Heart right ventricle (tissue), 16 donors: ENCODE measurements at regions not wholly inside any gene's neighbourhood (a gene's known extent, or its start where the extent isn't known, plus 50 kb on each side); places are given as distances from the start of the nearest gene placed in this dataset.

ENCODE experiments used
- ATAC-seq, 8 donors: fragments of 200-7000 bp; cut with Tn5 transposase; one replicate each; pipeline ENCODE4 v1.9.1; 2020; ENCODE audit warnings: mild to moderate bottlenecking in 8 of 8, moderate library complexity in 8 of 8, moderate number of reproducible peaks in 1 of 8
- DNase-seq, 2 donors: peaks; one replicate each; pipeline ENCODE4 v3.0.0-alpha.2; 2020
- H3K27ac ChIP-seq, 10 donors: fragments of 200-600 bp; sonication (generic) in 2 of 10; one replicate each; pipeline versions ENCODE4 v1.5.0 to v1.8.0; 2020 to 2022; ENCODE audit warnings: mild to moderate bottlenecking in 3 of 10
- H3K27me3 ChIP-seq, 7 donors: fragments of 200-600 bp; one replicate each; pipeline ENCODE4 v1.8.0; 2021 to 2022; ENCODE audit warnings: mild to moderate bottlenecking in 2 of 7
- H3K36me3 ChIP-seq, 9 donors: fragments of 200-600 bp; sonication (generic) in 1 of 9; one replicate each; pipeline versions ENCODE4 v1.5.0 to v1.8.0; 2020 to 2022; ENCODE audit warnings: mild to moderate bottlenecking in 2 of 9
- H3K4me1 ChIP-seq, 9 donors: fragments of 200-600 bp; sonication (generic) in 1 of 9; one replicate each; pipeline versions ENCODE4 v1.5.0 to v1.8.0; 2020 to 2022; ENCODE audit warnings: mild to moderate bottlenecking in 4 of 9
- H3K4me3 ChIP-seq, 10 donors: fragments of 200-600 bp; sonication (generic) in 2 of 10; one replicate each; pipeline versions ENCODE4 v1.5.0 to v1.8.0; 2020 to 2022; ENCODE audit warnings: mild to moderate bottlenecking in 7 of 10, moderate library complexity in 2 of 10
- H3K9me3 ChIP-seq, 11 donors: fragments of 200-600 bp in 10 of 11; sonication (generic) in 2 of 11; one replicate each; pipeline versions ENCODE4 v1.5.0 to v1.8.0; 2013 to 2022; ENCODE audit warnings: mild to moderate bottlenecking in 2 of 11, control low read depth in 1 of 11, moderate library complexity in 1 of 11
- CTCF ChIP-seq, 9 donors: fragments of 200-600 bp; sonication (generic) in 2 of 9; IDR thresholded peaks; one replicate each; pipeline versions ENCODE4 v1.5.0 to v1.8.0; 2021 to 2022; ENCODE audit warnings: antibody characterized with exemption in 9 of 9, mild to moderate bottlenecking in 5 of 9, moderate library complexity in 1 of 9
- WGBS, 2 donors: extraction: QIAGEN DNeasy Blood & Tissue Kit; methylation state at CpG; one replicate each; pipeline ENCODE4 v1.1.7; 2013; ENCODE audit warnings: inconsistent platforms in 1 of 2; 5-methylcytosine and 5-hydroxymethylcytosine counted together
- intact Hi-C, 10 donors: fragments of 100-400 bp; cut with DNase I; formaldehyde crosslinking; loops; one replicate each; pipeline versions ENCODE4 v1.11.1 to v1.14.2; 2022
- donor health status: Arrhythmogenic right ventricular cardiomyopathy.
- donor health status: ischemic (EF 13 %, LVEDD 7.1; RV severe dilation, severe dysfunction).
- donor health status: healthy with polysubstance abuse.
- donor health status: DM: no; HTN: yes; CAD: no.
- donor health status: DM: no; HTN: no; CAD: no.
- donor health status: ischemic (EF 25% LVEDD 6.9; RV normal size, moderate dysfunction).
- donor health status: ischemic (EF 25% LVEDD 5.7; RV mildly dilated, moderate dysfunction).
- donor health status: healthy.
- donor health status: DM: yes; HTN: yes; CAD: no.
- donor health status: Ischemic cardiomyopathy.
- donor health status: ischemic (EF 35%, LVEDD 5.7; RV mildly dilated, moderate dysfunction).
- donor health status: nonischemic (EF 11% LVEDD 7.7; RV severe dilation, severe dysfunction).
- donor health status: DM: yes; HTN: yes; CAD: no.
- donor health status: PGD.
- donor health status: ischemic (EF 29% LVEDD 5.4; RV normal size, mild dysfunction).
- donor health status: nonischemic (EF 23%, LVEDD 6.1; RV moderate dilation, normal function).

GRCh38 chr2:133863106-133863800, 295.0 kb upstream of the NCKAP5 start:
- H3K4me3 ChIP-seq: no peak overlapping the region
- no peaks in the 10 kb centered on the region for H3K36me3 ChIP-seq
- no peaks in the 10 kb centered on the region for H3K4me1 ChIP-seq
- no peaks in the 10 kb centered on the region for H3K9me3 ChIP-seq
- no peak overlapping the region for H3K27ac ChIP-seq
- TF ChIP-seq CTCF (IDR thresholded peaks at IDR 0.05): no peak
- DNase-seq: no peak
- intact Hi-C loops: no loop called here
- WGBS, 2 donors: 90 to 91% methylated on average over 8 of the region's 8 CpGs
- no peak for ATAC-seq
- H3K27me3 ChIP-seq: peaks cover 0 to 10% (median 0%) of the 10 kb centered on the region in 7 donors

- Histone ChIP-seq H3K4me3 (no peak overlapping the region), H3K9me3 (peaks cover 0 to 2% (median 0%) of the 10 kb centered on the region in 11 donors), H3K4me1 (no peaks in the 10 kb centered on the region), H3K36me3 (no peaks in the 10 kb centered on the region), H3K27ac (no peak overlapping the region), H3K27me3 (peaks cover 0 to 10% (median 0%) of the 10 kb centered on the region in 7 donors)
- intact Hi-C loops: no loop called here
- DNase-seq (no peak), ATAC-seq (no peak)
- no peak for TF ChIP-seq CTCF (IDR thresholded peaks at IDR 0.05)
- WGBS, 2 donors: 90 to 100% methylated on average over 1 of the region's 1 CpG
Observed at GRCh38 chr2:133865141-133865540, 296.9 kb upstream of the NCKAP5 start.

DNA sequence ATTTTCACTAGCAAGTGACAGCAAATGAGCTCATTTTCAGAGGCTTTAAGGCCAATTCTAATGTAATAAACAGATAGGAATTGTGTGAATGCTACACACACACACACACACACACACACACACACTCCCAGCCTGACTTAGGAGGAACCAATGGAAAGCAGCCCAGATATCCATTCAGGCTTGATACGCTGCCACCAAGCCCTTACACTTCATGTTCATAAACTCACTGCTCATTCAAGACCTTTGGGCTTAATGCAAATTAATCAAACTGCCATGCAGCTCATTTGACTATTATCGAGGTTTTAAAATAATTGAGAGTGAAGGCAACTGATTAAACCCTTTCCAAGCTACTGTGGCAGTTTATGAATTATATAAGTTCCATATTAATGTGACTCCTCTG, 298.9 kb upstream of the NCKAP5 start:
- H3K4me1 ChIP-seq: no peaks in the 10 kb centered on the region
- 66 to 69% methylated on average over 2 of the region's 2 CpGs for WGBS, 2 donors
- intact Hi-C loops: no loop called here
- TF ChIP-seq CTCF (IDR thresholded peaks at IDR 0.05): no peak
- no peak overlapping the region for H3K27ac ChIP-seq
- DNase-seq: no peak
- ATAC-seq: no peak
- no peaks in the 10 kb centered on the region for H3K36me3 ChIP-seq
- H3K27me3 ChIP-seq: peaks cover 0 to 10% (median 0%) of the 10 kb centered on the region in 7 donors
- H3K4me3 ChIP-seq: no peak overlapping the region
- peaks cover 0 to 14% (median 0%) of the 10 kb centered on the region in 11 donors for H3K9me3 ChIP-seq

- no peak overlapping the region for H3K27ac ChIP-seq
- no peak for DNase-seq
- intact Hi-C loops: loop anchor here in 1 of 10 donors (5.0 kb wide), 1 partner anchor 1026 kb away; no protein-coding TSS in a partner anchor
Observed at GRCh38 chr2:133871545-133872209, 303.4 kb upstream of the NCKAP5 start.

More at GRCh38 chr2:133871545-133872209, 303.4 kb upstream of the NCKAP5 start:
- H3K9me3 ChIP-seq: peaks cover 0 to 14% (median 0%) of the 10 kb centered on the region in 11 donors
- H3K36me3 ChIP-seq: no peaks in the 10 kb centered on the region
- ATAC-seq: no peak
- no peaks in the 10 kb centered on the region for H3K4me1 ChIP-seq
- WGBS, 2 donors: 70 to 80% methylated on average over 4 of the region's 4 CpGs
- no peak overlapping the region for H3K4me3 ChIP-seq
- TF ChIP-seq CTCF (IDR thresholded peaks at IDR 0.05): no peak
- H3K27me3 ChIP-seq: peaks cover 0 to under 1% (median 0%) of the 10 kb centered on the region in 7 donors
